ENCODE measurements at regions not wholly inside any gene's neighbourhood (a gene's known extent, or its start where the extent isn't known, plus 50 kb on each side); places are given as distances from the start of the nearest gene placed in this dataset.

DNA sequence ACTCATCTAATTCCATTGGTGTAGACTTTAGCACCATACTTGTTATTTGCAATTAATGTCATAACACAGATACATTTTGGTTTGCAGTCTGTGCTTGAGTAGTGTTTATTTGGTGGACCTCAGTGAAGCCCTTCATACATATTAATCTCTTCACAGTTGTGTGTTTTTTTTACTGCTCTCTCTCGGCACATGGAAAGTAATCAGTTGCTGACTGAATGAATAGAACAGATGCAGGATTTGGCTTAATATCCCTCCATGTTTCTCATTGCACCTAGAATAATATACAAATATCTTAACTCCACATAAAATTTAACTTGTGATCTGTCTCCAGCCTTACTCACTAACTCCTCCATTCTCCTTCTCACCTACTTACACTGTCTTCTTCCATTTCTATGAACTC, 319.1 kb downstream of the DMRT2 start:
- Histone ChIP-seq H3K9me2 (replicated peaks; ENCODE audit: low read length) (no peaks in the 10 kb centered on the region), H3K36me3 (ENCODE audit: low read depth, low read length) (no peaks in the 10 kb centered on the region), H3K27me3 (ENCODE audit: low read length) (no peaks in the 10 kb centered on the region), H3K9ac (ENCODE audit: low read length) (no peak overlapping the region), H3K27ac (ENCODE audit: low read length) (no peak overlapping the region), H2AFZ (ENCODE audit: low read length) (no peak overlapping the region), H3K9me3 (ENCODE audit: low read length) (no peaks in the 10 kb centered on the region), H3K79me2 (ENCODE audit: low read length) (no peaks in the 10 kb centered on the region), H3K4me2 (ENCODE audit: low read length) (no peak overlapping the region), H4K20me1 (ENCODE audit: low read length) (no peaks in the 10 kb centered on the region), H3K4me3 (ENCODE audit: low read length) (no peak overlapping the region), H3K4me1 (ENCODE audit: insufficient read depth, low read length) (no peaks in the 10 kb centered on the region), H3F3A (ENCODE audit: low read length, unreplicated experiment) (no peaks in the 10 kb centered on the region)
- ATAC-seq (no peak), DNase-seq (no peak)
- TF ChIP-seq EZH2phosphoT487 (IDR thresholded peaks at IDR 0.05; ENCODE audit: borderline replicate concordance, low read length) (no peak), EZH2 (IDR thresholded peaks at IDR 0.05; ENCODE audit: low read length, unreplicated experiment) (no peak)
- TF ChIP-seq, protein P1, sequence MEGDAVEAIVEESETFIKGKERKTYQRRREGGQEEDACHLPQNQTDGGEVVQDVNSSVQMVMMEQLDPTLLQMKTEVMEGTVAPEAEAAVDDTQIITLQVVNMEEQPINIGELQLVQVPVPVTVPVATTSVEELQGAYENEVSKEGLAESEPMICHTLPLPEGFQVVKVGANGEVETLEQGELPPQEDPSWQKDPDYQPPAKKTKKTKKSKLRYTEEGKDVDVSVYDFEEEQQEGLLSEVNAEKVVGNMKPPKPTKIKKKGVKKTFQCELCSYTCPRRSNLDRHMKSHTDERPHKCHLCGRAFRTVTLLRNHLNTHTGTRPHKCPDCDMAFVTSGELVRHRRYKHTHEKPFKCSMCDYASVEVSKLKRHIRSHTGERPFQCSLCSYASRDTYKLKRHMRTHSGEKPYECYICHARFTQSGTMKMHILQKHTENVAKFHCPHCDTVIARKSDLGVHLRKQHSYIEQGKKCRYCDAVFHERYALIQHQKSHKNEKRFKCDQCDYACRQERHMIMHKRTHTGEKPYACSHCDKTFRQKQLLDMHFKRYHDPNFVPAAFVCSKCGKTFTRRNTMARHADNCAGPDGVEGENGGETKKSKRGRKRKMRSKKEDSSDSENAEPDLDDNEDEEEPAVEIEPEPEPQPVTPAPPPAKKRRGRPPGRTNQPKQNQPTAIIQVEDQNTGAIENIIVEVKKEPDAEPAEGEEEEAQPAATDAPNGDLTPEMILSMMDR (conservative IDR thresholded peaks at IDR 0.05; ENCODE audit: low read depth, low read length), result no peak
- BruUV-seq (replicated peaks), result no TSS peak
- CTCF ChIA-PET, result no interaction called here
- POLR2A ChIA-PET (ENCODE audit: unreplicated experiment), result no interaction called here
- intact Hi-C loops (cut with micrococcal nuclease), result no loop called here

- no peak overlapping the region for H2AFZ ChIP-seq (ENCODE audit: low read length)
- ChIA-PET POLR2A (ENCODE audit: unreplicated experiment) (no interaction called here), CTCF (no interaction called here)
- no peak for ATAC-seq
- H3K9me3 ChIP-seq (ENCODE audit: low read length), result no peaks in the 10 kb centered on the region
- H4K20me1 ChIP-seq (ENCODE audit: low read length), result no peaks in the 10 kb centered on the region
- no peak overlapping the region for H3K4me3 ChIP-seq (ENCODE audit: low read length)
- H3K36me3 ChIP-seq (ENCODE audit: low read depth, low read length), result no peaks in the 10 kb centered on the region
- H3K4me1 ChIP-seq (ENCODE audit: insufficient read depth, low read length), result no peaks in the 10 kb centered on the region
- TF ChIP-seq EZH2 (IDR thresholded peaks at IDR 0.05; ENCODE audit: low read length, unreplicated experiment), result no peak
- TF ChIP-seq EZH2phosphoT487 (IDR thresholded peaks at IDR 0.05; ENCODE audit: borderline replicate concordance, low read length), result no peak
- TF ChIP-seq, protein P1 (conservative IDR thresholded peaks at IDR 0.05; ENCODE audit: low read depth, low read length), result no peak
- no peak overlapping the region for H3K27ac ChIP-seq (ENCODE audit: low read length)
- no peak overlapping the region for H3K4me2 ChIP-seq (ENCODE audit: low read length)
- intact Hi-C loops (cut with micrococcal nuclease), result no loop called here
- no peaks in the 10 kb centered on the region for H3K79me2 ChIP-seq (ENCODE audit: low read length)
- H3K27me3 ChIP-seq (ENCODE audit: low read length), result no peaks in the 10 kb centered on the region
- H3F3A ChIP-seq (ENCODE audit: low read length, unreplicated experiment), result no peaks in the 10 kb centered on the region
- H3K9ac ChIP-seq (ENCODE audit: low read length), result no peak overlapping the region
- H3K9me2 ChIP-seq (replicated peaks; ENCODE audit: low read length), result no peaks in the 10 kb centered on the region
- no peak for DNase-seq
- BruUV-seq (replicated peaks), result no TSS peak
Observed at GRCh38 chr9:1373445-1373844, 323.3 kb downstream of the DMRT2 start.

- no peak overlapping the region for H3K27ac ChIP-seq (ENCODE audit: low read length)
- H3K4me3 ChIP-seq (ENCODE audit: low read length), result no peak overlapping the region
- H3K27me3 ChIP-seq (ENCODE audit: low read length), result peaks cover 6% of the 10 kb centered on the region; the same call in 1 of the 2 replicates
- H3K9me2 ChIP-seq (replicated peaks; ENCODE audit: low read length), result no peaks in the 10 kb centered on the region
- H3K4me1 ChIP-seq (ENCODE audit: insufficient read depth, low read length), result no peaks in the 10 kb centered on the region
- no peak overlapping the region for H3K9ac ChIP-seq (ENCODE audit: low read length)
- no peaks in the 10 kb centered on the region for H3K36me3 ChIP-seq (ENCODE audit: low read depth, low read length)
- H3K4me2 ChIP-seq (ENCODE audit: low read length), result no peak overlapping the region
- H3K79me2 ChIP-seq (ENCODE audit: low read length), result no peaks in the 10 kb centered on the region
- H4K20me1 ChIP-seq (ENCODE audit: low read length), result no peaks in the 10 kb centered on the region
- H3F3A ChIP-seq (ENCODE audit: low read length, unreplicated experiment), result no peaks in the 10 kb centered on the region
- ATAC-seq (no peak), DNase-seq (no peak)
- H2AFZ ChIP-seq (ENCODE audit: low read length), result no peak overlapping the region
- ChIA-PET CTCF (no interaction called here), POLR2A (ENCODE audit: unreplicated experiment) (no interaction called here)
- intact Hi-C loops (cut with micrococcal nuclease), result no loop called here
- TF ChIP-seq, protein P1 (conservative IDR thresholded peaks at IDR 0.05; ENCODE audit: low read depth, low read length), result no peak
- TF ChIP-seq EZH2 (IDR thresholded peaks at IDR 0.05; ENCODE audit: low read length, unreplicated experiment) (no peak), EZH2phosphoT487 (IDR thresholded peaks at IDR 0.05; ENCODE audit: borderline replicate concordance, low read length) (no peak)
- H3K9me3 ChIP-seq (ENCODE audit: low read length), result no peaks in the 10 kb centered on the region
- BruUV-seq (replicated peaks), result no TSS peak
Observed at GRCh38 chr9:1383899-1384455, 333.8 kb downstream of the DMRT2 start.
